HUES48 (cell line): ENCODE measurements at regions not wholly inside any gene's neighbourhood (a gene's known extent, or its start where the extent isn't known, plus 50 kb on each side); places are given as distances from the start of the nearest gene placed in this dataset.
A peak's percentile ranks its signal among the peaks of the same experiment; 100 is the strongest.
"Not testable (repeated sequence)": the region's sequence is repeated elsewhere in the genome, so short reads cannot be mapped to it uniquely, and the experiment has no call there.

ENCODE experiments used
- H3K27ac ChIP-seq: one replicate; pipeline ENCODE4 v1.7.0; 2013; ENCODE audit warnings: low read depth, low read length, inconsistent platforms
- H3K27me3 ChIP-seq: 2 replicates; pipeline ENCODE4 v1.6.1; 2013; ENCODE audit warnings: mild to moderate bottlenecking, low read length; ENCODE audit not compliant: control insufficient read depth, insufficient read depth
- H3K36me3 ChIP-seq: 2 replicates; pipeline ENCODE4 v1.6.1; 2013; ENCODE audit warnings: low read length; ENCODE audit not compliant: control insufficient read depth, insufficient read depth
- H3K4me1 ChIP-seq: 2 replicates; pipeline ENCODE4 v1.6.1; 2013; ENCODE audit warnings: mild to moderate bottlenecking, low read length; ENCODE audit not compliant: control insufficient read depth, insufficient read depth
- H3K4me3 ChIP-seq: 2 replicates; pipeline ENCODE4 v1.5.1; 2013; ENCODE audit warnings: mild to moderate bottlenecking, low read depth, low read length
- H3K9ac ChIP-seq: 2 replicates; pipeline ENCODE4 v1.6.1; 2013; ENCODE audit warnings: mild to moderate bottlenecking, low read depth, low read length, moderate library complexity
- H3K9me3 ChIP-seq: 2 replicates; pipeline ENCODE4 v1.6.1; 2013; ENCODE audit warnings: low read length; ENCODE audit not compliant: control insufficient read depth, insufficient read depth

DNA sequence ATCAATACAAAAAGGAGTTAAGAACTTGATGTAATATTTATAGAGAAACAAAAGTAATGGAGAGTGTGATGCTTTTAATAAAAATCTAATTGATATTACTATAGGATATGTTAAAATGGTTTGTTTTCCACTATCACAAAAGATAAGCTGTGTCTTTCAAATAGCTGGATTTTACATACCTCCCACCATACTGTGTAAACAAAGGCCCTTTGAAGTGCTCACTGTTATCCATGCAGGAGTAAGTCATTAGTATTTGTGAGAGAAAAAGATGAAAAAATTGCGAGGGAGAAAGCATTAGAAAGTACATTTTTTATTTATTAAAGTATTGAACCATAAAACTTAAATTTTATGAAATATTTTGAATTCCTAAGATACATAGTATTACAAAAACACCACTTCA, 733.0 kb downstream of the GRIK2 start:
- Histone ChIP-seq H3K36me3 (no peaks in the 10 kb centered on the region), H3K4me3 (no peak overlapping the region), H3K9ac (no peak overlapping the region)

DNA sequence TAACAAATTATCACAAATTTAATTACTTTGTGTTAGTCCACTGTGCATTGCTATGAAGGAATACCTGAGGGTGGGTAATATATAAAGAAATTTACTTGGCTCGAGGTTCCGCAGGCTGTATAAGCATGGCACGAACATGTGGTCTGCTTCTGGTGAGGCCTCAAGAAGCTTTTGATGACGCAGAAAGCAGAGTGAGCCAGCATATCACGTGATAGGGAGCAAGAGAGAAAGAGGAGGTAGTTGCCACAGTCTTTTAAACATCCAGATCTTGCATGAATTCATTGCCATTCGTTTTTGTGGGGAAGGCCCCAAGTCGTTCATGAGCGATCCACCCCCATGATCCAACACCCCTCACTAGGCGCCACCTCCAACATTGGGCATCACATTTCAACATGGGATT, 733.7 kb downstream of the GRIK2 start:
- H3K4me3 ChIP-seq = no peak overlapping the region
- no peaks in the 10 kb centered on the region for H3K27me3 ChIP-seq
- peaks cover 11% of the 10 kb centered on the region for H3K4me1 ChIP-seq
- no peaks in the 10 kb centered on the region for H3K9me3 ChIP-seq
- no peak overlapping the region for H3K9ac ChIP-seq
- no peak overlapping the region for H3K27ac ChIP-seq
- H3K36me3 ChIP-seq = no peaks in the 10 kb centered on the region

More for the DNA sequence above, 733.0 kb downstream of the GRIK2 start:
- Histone ChIP-seq H3K27ac (no peak overlapping the region), H3K4me1 (peaks cover 11% of the 10 kb centered on the region), H3K9me3 (no peaks in the 10 kb centered on the region), H3K27me3 (no peaks in the 10 kb centered on the region)

- H3K9me3 ChIP-seq = no peaks in the 10 kb centered on the region
- H3K27me3 ChIP-seq = no peaks in the 10 kb centered on the region
- H3K4me3 ChIP-seq = no peak overlapping the region
- no peaks in the 10 kb centered on the region for H3K36me3 ChIP-seq
- H3K9ac ChIP-seq = no peak overlapping the region
- peaks cover 6% of the 10 kb centered on the region; the same call in 1 of the 2 replicates for H3K4me1 ChIP-seq
- H3K27ac ChIP-seq = no peak overlapping the region
Measured at GRCh38 chr6:102137859-102138258, 744.4 kb downstream of the GRIK2 start.

- no peak overlapping the region for H3K27ac ChIP-seq
- no peaks in the 10 kb centered on the region for H3K36me3 ChIP-seq
- no peaks in the 10 kb centered on the region for H3K27me3 ChIP-seq
- H3K9ac ChIP-seq = no peak overlapping the region
- no peaks in the 10 kb centered on the region for H3K4me1 ChIP-seq
- H3K4me3 ChIP-seq = no peak overlapping the region
- no peaks in the 10 kb centered on the region; the same call in 1 of the 2 replicates for H3K9me3 ChIP-seq
Measured at GRCh38 chr6:102149191-102149590, 755.7 kb downstream of the GRIK2 start.

GRCh38 chr6:102150549-102150948, 757.0 kb downstream of the GRIK2 start:
- H3K9ac ChIP-seq = no peak overlapping the region
- no peaks in the 10 kb centered on the region for H3K4me1 ChIP-seq
- no peaks in the 10 kb centered on the region for H3K27me3 ChIP-seq
- no peaks in the 10 kb centered on the region; the same call in 1 of the 2 replicates for H3K9me3 ChIP-seq
- no peak overlapping the region for H3K27ac ChIP-seq
- no peaks in the 10 kb centered on the region for H3K36me3 ChIP-seq
- no peak overlapping the region for H3K4me3 ChIP-seq

DNA sequence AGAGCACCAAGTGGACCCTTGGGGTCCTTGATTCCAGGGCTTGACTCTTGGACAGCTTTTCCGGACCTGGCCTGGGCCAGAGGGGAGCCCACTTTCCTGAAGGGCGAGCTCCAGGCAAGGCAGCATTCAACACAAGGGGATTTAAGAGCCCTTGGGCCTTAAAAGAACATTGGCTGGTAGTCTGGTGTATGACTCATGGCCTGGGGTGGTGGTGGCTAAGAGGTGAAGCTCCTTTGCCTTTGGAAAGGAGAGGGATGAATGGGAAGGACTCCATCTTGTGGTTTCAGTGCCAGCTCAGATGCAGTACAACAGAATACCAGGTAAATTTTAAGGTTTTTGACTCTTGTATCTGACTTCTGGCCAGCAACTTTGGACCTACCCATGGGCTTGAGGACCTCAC, 760.7 kb downstream of the GRIK2 start:
- no peak overlapping the region for H3K9ac ChIP-seq
- no peaks in the 10 kb centered on the region for H3K9me3 ChIP-seq
- no peak overlapping the region for H3K27ac ChIP-seq
- H3K4me3 ChIP-seq = no peak overlapping the region
- H3K4me1 ChIP-seq = no peaks in the 10 kb centered on the region
- H3K36me3 ChIP-seq = no peaks in the 10 kb centered on the region
- H3K27me3 ChIP-seq = no peaks in the 10 kb centered on the region

DNA sequence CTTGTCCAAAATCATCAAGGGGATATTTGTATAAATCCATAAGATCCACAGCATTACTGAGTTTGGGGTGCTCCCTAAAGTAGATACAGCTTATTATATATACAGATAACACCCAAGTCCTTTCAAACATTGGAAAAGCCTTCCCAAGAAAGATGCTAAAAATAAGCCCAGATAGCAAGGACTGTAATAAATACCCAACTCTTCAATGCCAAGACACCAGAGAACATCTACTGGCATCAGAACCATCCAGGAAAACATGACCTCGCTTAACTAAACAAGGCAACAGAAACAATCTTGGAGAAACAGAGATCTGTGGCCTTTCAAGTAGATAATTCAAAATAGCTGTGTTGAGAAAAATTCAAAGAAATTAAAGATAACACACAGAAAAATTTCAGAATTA, 761.4 kb downstream of the GRIK2 start:
- H3K4me3 ChIP-seq = no peak overlapping the region
- H3K9ac ChIP-seq = no peak overlapping the region
- no peaks in the 10 kb centered on the region for H3K27me3 ChIP-seq
- H3K36me3 ChIP-seq = no peaks in the 10 kb centered on the region
- no peaks in the 10 kb centered on the region for H3K9me3 ChIP-seq
- no peak overlapping the region for H3K27ac ChIP-seq
- no peaks in the 10 kb centered on the region for H3K4me1 ChIP-seq

DNA sequence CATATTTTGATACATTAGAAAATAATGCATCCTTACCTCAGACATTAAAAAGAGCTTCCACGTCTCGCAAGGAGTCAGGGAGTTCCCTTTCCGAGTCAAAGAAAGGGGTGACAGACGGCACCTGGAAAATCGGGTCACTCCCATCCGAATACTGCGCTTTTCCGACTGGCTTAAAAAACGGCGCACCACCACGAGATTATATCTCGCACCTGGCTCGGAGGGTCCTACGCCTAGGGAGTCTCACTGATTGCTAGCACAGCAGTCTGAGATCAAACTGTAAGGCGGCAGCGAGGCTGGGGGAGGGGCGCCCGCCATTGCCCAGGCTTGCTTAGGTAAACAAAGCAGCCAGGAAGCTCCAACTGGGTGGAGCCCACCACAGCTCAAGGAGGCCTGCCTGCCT, 776.3 kb downstream of the GRIK2 start:
- not testable (repeated sequence) for H3K27me3 ChIP-seq, H3K9me3 ChIP-seq, H3K27ac ChIP-seq, H3K36me3 ChIP-seq, H3K4me1 ChIP-seq
- peak overlapping the region; percentile 50 for H3K4me3 ChIP-seq
- H3K9ac ChIP-seq = peak overlapping the region; percentile 16; the same call in 1 of the 2 replicates

DNA sequence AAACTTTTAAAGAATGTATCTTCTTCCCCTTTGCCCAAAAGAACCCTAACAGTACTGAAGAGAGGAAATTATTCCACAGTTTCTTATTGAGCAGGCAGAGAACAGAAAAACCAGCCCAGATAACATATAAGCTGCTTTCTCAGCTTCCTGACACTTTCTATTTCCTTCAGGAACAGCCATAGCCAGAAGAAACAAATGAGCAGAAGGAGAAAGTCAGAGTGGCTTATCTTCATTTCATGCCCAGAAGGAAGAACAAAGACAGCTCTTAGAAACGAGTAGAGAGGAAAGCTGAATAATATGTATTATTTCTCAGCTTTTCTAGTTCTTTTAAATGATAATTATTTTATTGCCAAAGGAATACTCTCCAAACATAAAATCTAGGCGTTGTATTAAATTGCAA, 793.7 kb downstream of the GRIK2 start:
- Histone ChIP-seq H3K27ac (no peak overlapping the region), H3K9me3 (no peaks in the 10 kb centered on the region), H3K36me3 (no peaks in the 10 kb centered on the region), H3K4me3 (no peak overlapping the region), H3K9ac (no peak overlapping the region), H3K4me1 (no peaks in the 10 kb centered on the region), H3K27me3 (no peaks in the 10 kb centered on the region)

DNA sequence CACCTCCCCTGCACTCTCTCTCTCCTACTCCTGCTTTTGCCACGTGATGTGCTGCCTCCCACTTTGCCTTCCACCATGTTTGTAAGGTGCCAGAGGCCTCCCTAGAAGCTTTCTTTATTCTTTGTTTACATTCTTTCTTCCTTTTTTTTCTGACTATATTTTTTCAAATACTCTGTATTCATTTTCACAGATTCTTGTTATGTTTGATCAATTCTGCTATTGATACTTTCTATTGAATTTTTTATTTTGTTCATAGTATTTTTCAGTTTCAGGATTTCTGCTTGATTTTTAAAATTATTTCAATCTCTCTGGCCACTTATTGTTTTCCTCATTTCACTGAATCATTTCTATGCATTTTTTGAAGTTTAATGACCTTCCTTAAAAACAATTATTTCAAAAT, 801.8 kb downstream of the GRIK2 start:
- no peak overlapping the region for H3K4me3 ChIP-seq
- H3K27me3 ChIP-seq = no peaks in the 10 kb centered on the region
- no peaks in the 10 kb centered on the region for H3K36me3 ChIP-seq
- no peak overlapping the region for H3K9ac ChIP-seq
- peaks cover 31% of the 10 kb centered on the region for H3K9me3 ChIP-seq
- no peaks in the 10 kb centered on the region for H3K4me1 ChIP-seq
- no peak overlapping the region for H3K27ac ChIP-seq

DNA sequence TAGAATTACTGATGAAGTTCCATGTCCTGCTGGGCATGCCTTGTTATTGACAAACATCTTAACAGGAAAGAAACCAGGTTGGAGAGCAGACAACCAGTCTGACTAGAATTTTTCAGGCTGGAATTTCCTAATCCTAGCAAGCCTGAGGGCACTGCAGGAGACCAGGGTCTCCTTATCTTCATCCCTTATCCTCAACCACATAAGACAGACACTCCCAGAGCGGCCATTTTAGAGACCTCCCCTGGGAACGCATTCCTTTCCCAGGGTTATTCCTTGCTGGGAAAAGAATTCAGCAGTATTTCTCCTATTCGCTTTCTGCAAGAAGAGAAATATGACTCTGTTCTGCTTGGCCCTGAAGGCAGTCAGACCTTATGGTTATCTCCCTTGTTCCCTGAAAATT, 803.7 kb downstream of the GRIK2 start:
- no peaks in the 10 kb centered on the region for H3K4me1 ChIP-seq
- H3K27ac ChIP-seq = no peak overlapping the region
- H3K36me3 ChIP-seq = no peaks in the 10 kb centered on the region
- H3K9ac ChIP-seq = no peak overlapping the region
- no peak overlapping the region for H3K4me3 ChIP-seq
- peaks cover 31% of the 10 kb centered on the region for H3K9me3 ChIP-seq
- no peaks in the 10 kb centered on the region for H3K27me3 ChIP-seq

DNA sequence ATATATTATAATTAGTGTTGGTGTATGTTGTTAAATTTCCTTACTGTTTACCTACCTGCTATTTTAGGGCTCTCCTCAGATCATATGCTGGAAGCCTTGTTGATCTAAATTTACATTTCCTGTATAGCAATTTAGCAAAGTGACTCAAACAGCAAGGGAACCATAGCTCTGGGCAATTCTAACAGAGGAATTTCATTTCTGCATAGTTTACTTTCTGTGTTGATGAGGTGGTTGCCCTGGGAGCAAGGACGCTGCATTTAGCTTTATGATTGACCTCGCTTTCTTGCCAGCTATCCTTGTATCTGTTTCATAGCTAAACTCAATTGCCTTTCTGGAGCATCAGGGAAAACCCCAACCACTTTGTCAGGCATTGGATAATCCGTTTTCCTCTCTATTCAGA, 810.8 kb downstream of the GRIK2 start:
- Histone ChIP-seq H3K9me3 (no peaks in the 10 kb centered on the region), H3K4me3 (no peak overlapping the region), H3K27ac (no peak overlapping the region), H3K9ac (no peak overlapping the region), H3K36me3 (no peaks in the 10 kb centered on the region), H3K4me1 (no peaks in the 10 kb centered on the region), H3K27me3 (no peaks in the 10 kb centered on the region)
